Lung (tissue), 11 donors: ENCODE measurements at regions not wholly inside any gene's neighbourhood (a gene's known extent, or its start where the extent isn't known, plus 50 kb on each side); places are given as distances from the start of the nearest gene placed in this dataset.

Experiments used
- ATAC-seq: fragments of 200-7000 bp; cut with Tn5 transposase; one replicate; pipeline ENCODE4 v1.9.1; 2020; ENCODE audit warnings: moderate number of reproducible peaks; ENCODE audit not compliant: insufficient read depth, low FRiP score
- DNase-seq, 3 donors: peaks; one replicate each; pipeline ENCODE4 v3.0.0-alpha.2; 2013 to 2017
- H3K27ac ChIP-seq, 2 donors: one replicate each; pipeline ENCODE4 v1.5.1; 2013; ENCODE audit warnings: mild to moderate bottlenecking in 2 of 2, moderate library complexity in 2 of 2, control low read depth in 1 of 2, inconsistent platforms in 1 of 2, low read depth in 1 of 2, low read length in 1 of 2
- H3K27me3 ChIP-seq, 3 donors: one replicate each; pipeline ENCODE4 v1.5.1; 2013; ENCODE audit warnings: low read length in 2 of 3; ENCODE audit not compliant: control insufficient read depth in 3 of 3, insufficient read depth in 3 of 3
- H3K36me3 ChIP-seq, 4 donors: one replicate each; pipeline ENCODE4 v1.5.1; 2013; ENCODE audit warnings: low read length in 4 of 4, mild to moderate bottlenecking in 1 of 4, moderate library complexity in 1 of 4; ENCODE audit not compliant: control insufficient read depth in 4 of 4, insufficient read depth in 4 of 4
- H3K4me1 ChIP-seq, 5 donors: one replicate each; pipeline ENCODE4 v1.5.1; 2013; ENCODE audit warnings: low read length in 5 of 5, mild to moderate bottlenecking in 2 of 5, moderate library complexity in 1 of 5; ENCODE audit not compliant: control insufficient read depth in 5 of 5, insufficient read depth in 5 of 5
- H3K4me3 ChIP-seq: one replicate; pipeline ENCODE4 v1.5.1; 2013; ENCODE audit warnings: mild to moderate bottlenecking, control low read depth, moderate library complexity
- H3K9ac ChIP-seq, 2 donors: one replicate each; pipeline ENCODE4 v1.5.1; 2013; ENCODE audit warnings: low read length in 2 of 2, control low read depth in 1 of 2; ENCODE audit not compliant: insufficient read depth in 1 of 2
- H3K9me3 ChIP-seq, 4 donors: one replicate each; pipeline ENCODE4 v1.5.1; 2013; ENCODE audit warnings: low read length in 3 of 4, mild to moderate bottlenecking in 1 of 4, moderate library complexity in 1 of 4; ENCODE audit not compliant: control insufficient read depth in 4 of 4, insufficient read depth in 3 of 4
- CTCF ChIP-seq: IDR thresholded peaks from 2 replicates; pipeline ENCODE4 v1.5.1; 2012; ENCODE audit warnings: mild to moderate bottlenecking; ENCODE audit errors: control extremely low read depth, extremely low read depth
- WGBS, 2 donors: extraction: QIAGEN DNeasy Blood & Tissue Kit; methylation state at CpG; one replicate each; pipeline ENCODE4 v1.1.7; 2013; 5-methylcytosine and 5-hydroxymethylcytosine counted together
- donor health status: control.
- donor health status: control.
- donor health status: Bipolar disorder and iron deficiency.
- donor health status: healthy.
- donor health status: DM: yes; HTN: yes; CAD: no.

- 34 to 38% methylated on average over 5 of the region's 5 CpGs for WGBS, 2 donors
- H3K4me1 ChIP-seq = peaks cover 0 to 14% (median 5%) of the 10 kb centered on the region in 5 donors
- H3K4me3 ChIP-seq = no peak overlapping the region
- ATAC-seq = no peak
- peak in 2 of 3 donors; percentile 42 to 51 for DNase-seq
- H3K27ac ChIP-seq = peak overlapping the region; percentile 14 to 27
- H3K9me3 ChIP-seq = no peaks in the 10 kb centered on the region
- no peaks in the 10 kb centered on the region for H3K27me3 ChIP-seq
- no peak for TF ChIP-seq CTCF
- H3K36me3 ChIP-seq = no peaks in the 10 kb centered on the region
- no peak overlapping the region for H3K9ac ChIP-seq
Observed at GRCh38 chr10:29949411-29950011, 109.9 kb downstream of the JCAD start.

GRCh38 chr10:29948881-29949355, 110.5 kb downstream of the JCAD start:
- no peak for ATAC-seq
- H3K27me3 ChIP-seq = no peaks in the 10 kb centered on the region
- no peak for TF ChIP-seq CTCF
- peaks cover 0 to 14% (median 5%) of the 10 kb centered on the region in 5 donors for H3K4me1 ChIP-seq
- peak overlapping the region in 1 of 2 donors; percentile 71 for H3K27ac ChIP-seq
- WGBS, 2 donors = 66 to 67% methylated on average over 9 of the region's 9 CpGs
- no peaks in the 10 kb centered on the region for H3K9me3 ChIP-seq
- peak in 1 of 3 donors; percentile 42 for DNase-seq
- H3K36me3 ChIP-seq = no peaks in the 10 kb centered on the region
- H3K9ac ChIP-seq = no peak overlapping the region
- no peak overlapping the region for H3K4me3 ChIP-seq

- Histone ChIP-seq H3K36me3 (no peaks in the 10 kb centered on the region), H3K4me3 (no peak overlapping the region), H3K9ac (no peak overlapping the region), H3K4me1 (peaks cover 0 to 14% (median 5%) of the 10 kb centered on the region in 5 donors), H3K27ac (peak overlapping the region; percentile 7 to 87), H3K27me3 (no peaks in the 10 kb centered on the region), H3K9me3 (no peaks in the 10 kb centered on the region)
- no peak for TF ChIP-seq CTCF
- DNase-seq (no peak), ATAC-seq (no peak)
- WGBS, 2 donors = 94 to 98% methylated on average over 2 of the region's 2 CpGs
Observed at GRCh38 chr10:29947701-29948060, 111.7 kb downstream of the JCAD start.
